SK-N-SH (cell line): ENCODE measurements at regions not wholly inside any gene's neighbourhood (a gene's known extent, or its start where the extent isn't known, plus 50 kb on each side); places are given as distances from the start of the nearest gene placed in this dataset.

Source experiments
- CTCF ChIA-PET: fragments of 300-600, 350-600 bp; formaldehyde crosslinking; extraction: SDS; loops from one replicate; lab custom pipeline; 2021; lab: Yijun Ruan, JAX
- POLR2A ChIA-PET: fragments of 350-600 bp; sonication (Branson Sonifier 250); formaldehyde crosslinking; extraction: SDS; loops from one replicate; lab custom pipeline; 2020; ENCODE audit warnings: antibody characterized with exemption, inconsistent platforms; lab: Yijun Ruan, JAX
- DNase-seq: peaks from one replicate; pipeline ENCODE4 v3.0.0; 2012
- H2AFZ ChIP-seq: fragments of 200-600 bp; sonication (generic); 2 replicates; pipeline ENCODE4 v1.8.1; 2016; ENCODE audit warnings: antibody characterized with exemption, mild to moderate bottlenecking, low read depth
- H3F3A ChIP-seq: fragments of 200-600 bp; sonication (generic); replicated peaks from 2 replicates; pipeline ENCODE3; 2016; ENCODE audit warnings: antibody characterized with exemption, mild to moderate bottlenecking; ENCODE audit not compliant: insufficient read depth
- H3K27ac ChIP-seq, 2 experiments: fragments of 200-500 bp in 1 of 2; fragments of 200-600 bp in 1 of 2; sonication (Bioruptor generic) in 1 of 2; sonication (generic), shearing (Covaris generic) in 1 of 2; 2 replicates each; pipeline versions ENCODE4 v1.5.1 to v1.6.1; 2014 to 2016; ENCODE audit warnings: low read depth in 2 of 2, inconsistent platforms in 1 of 2, low read length in 1 of 2, mild to moderate bottlenecking in 1 of 2, mixed read lengths in 1 of 2
- H3K27me3 ChIP-seq: fragments of 200-600 bp; sonication (generic), shearing (Covaris generic); 2 replicates; pipeline ENCODE4 v1.6.1; 2016; ENCODE audit warnings: mixed run types; ENCODE audit not compliant: insufficient read depth
- H3K36me3 ChIP-seq, 2 experiments: fragments of 200-500 bp in 1 of 2; fragments of 200-600 bp in 1 of 2; sonication (Bioruptor generic) in 1 of 2; sonication (generic) in 1 of 2; replicated peaks in 1 of 2; 2 replicates each; pipeline versions ENCODE3 to v1.5.1; 2014 to 2016; ENCODE audit warnings: low read length in 1 of 2, mild to moderate bottlenecking in 1 of 2; ENCODE audit not compliant: insufficient read depth in 2 of 2, control insufficient read depth in 1 of 2
- H3K4me1 ChIP-seq, 2 experiments: fragments of 200-500 bp in 1 of 2; fragments of 200-600 bp in 1 of 2; sonication (Bioruptor generic) in 1 of 2; sonication (generic), shearing (Covaris generic) in 1 of 2; 2 replicates each; pipeline versions ENCODE4 v1.5.1 to v1.6.1; 2014 to 2016; ENCODE audit warnings: low read depth in 1 of 2, low read length in 1 of 2, mixed run types in 1 of 2; ENCODE audit not compliant: insufficient read depth in 2 of 2, control insufficient read depth in 1 of 2
- H3K4me2 ChIP-seq: fragments of 200-600 bp; sonication (generic), shearing (Covaris generic); 2 replicates; pipeline ENCODE4 v1.6.1; 2017; ENCODE audit warnings: mixed run types
- H3K4me3 ChIP-seq, 2 experiments: fragments of 200-500 bp in 1 of 2; fragments of 200-600 bp in 1 of 2; sonication (Bioruptor generic) in 1 of 2; sonication (generic), shearing (Covaris generic) in 1 of 2; 2 replicates each; pipeline versions ENCODE4 v1.5.1 to v1.8.1; 2014 to 2016; ENCODE audit warnings: low read depth in 2 of 2, inconsistent platforms in 1 of 2, low read length in 1 of 2, mild to moderate bottlenecking in 1 of 2, mixed read lengths in 1 of 2, moderate library complexity in 1 of 2
- H3K79me2 ChIP-seq: fragments of 200-600 bp; sonication (generic); 2 replicates; pipeline ENCODE4 v1.8.1; 2017; ENCODE audit warnings: mild to moderate bottlenecking; ENCODE audit not compliant: insufficient read depth
- H3K9ac ChIP-seq: fragments of 200-600 bp; sonication (generic); 2 replicates; pipeline ENCODE4 v1.6.1; 2017; ENCODE audit warnings: mixed run types
- H3K9me2 ChIP-seq: fragments of 200-600 bp; sonication (generic); 2 replicates; pipeline ENCODE4 v1.6.1; 2017; ENCODE audit warnings: mixed run types
- H3K9me3 ChIP-seq: fragments of 200-600 bp; sonication (generic); 2 replicates; pipeline ENCODE4 v1.6.1; 2017; ENCODE audit warnings: mixed run types, mild to moderate bottlenecking, moderate library complexity
- H4K20me1 ChIP-seq: fragments of 200-600 bp; sonication (generic); 2 replicates; pipeline ENCODE4 v1.6.1; 2017; ENCODE audit warnings: mild to moderate bottlenecking, mixed run types; ENCODE audit not compliant: insufficient read depth
- CTCF ChIP-seq: fragments of 200-600 bp; sonication (generic); IDR thresholded peaks from 2 replicates; pipeline ENCODE4 v1.6.1; 2017; ENCODE audit warnings: antibody characterized with exemption, mild to moderate bottlenecking, moderate library complexity
- ELF1 ChIP-seq: IDR thresholded peaks from 2 replicates; pipeline ENCODE4 v1.4.0; 2012
- EP300 ChIP-seq, 2 experiments: IDR thresholded peaks; 2 replicates each; pipeline versions ENCODE4 v1.4.0 to v1.6.1; 2012; ENCODE audit warnings: borderline replicate concordance in 1 of 2, low read depth in 1 of 2, low read length in 1 of 2
- EZH2phosphoT487 ChIP-seq: fragments of 200-600 bp; sonication (generic); IDR thresholded peaks from 2 replicates; pipeline ENCODE4 v1.6.1; 2017; ENCODE audit warnings: low read depth, mixed run types, mild to moderate bottlenecking, antibody characterized with exemption, moderate library complexity, borderline replicate concordance
- FOSL2 ChIP-seq: IDR thresholded peaks from 2 replicates; pipeline ENCODE4 v1.4.0; 2012; ENCODE audit warnings: low read depth, mild to moderate bottlenecking, moderate library complexity, borderline replicate concordance
- FOXM1 ChIP-seq: IDR thresholded peaks from 2 replicates; pipeline ENCODE4 v1.4.0; 2012; ENCODE audit warnings: low read depth, mild to moderate bottlenecking
- GABPA ChIP-seq: IDR thresholded peaks from 2 replicates; pipeline ENCODE4 v1.4.0; 2012; ENCODE audit warnings: low read depth, mild to moderate bottlenecking
- MAX ChIP-seq: IDR thresholded peaks from 2 replicates; pipeline ENCODE4 v1.4.0; 2012; ENCODE audit warnings: low read depth
- MEF2A ChIP-seq: IDR thresholded peaks from 2 replicates; pipeline ENCODE4 v1.4.0; 2012; ENCODE audit warnings: low read depth, borderline replicate concordance
- MXI1 ChIP-seq: IDR thresholded peaks from 2 replicates; pipeline ENCODE4 v1.6.1; 2012; ENCODE audit warnings: mild to moderate bottlenecking, low read depth, low read length, improper control_type of control experiment
- NFIC ChIP-seq: IDR thresholded peaks from 2 replicates; pipeline ENCODE4 v1.4.0; 2012; ENCODE audit warnings: borderline replicate concordance
- PBX3 ChIP-seq: IDR thresholded peaks from 2 replicates; pipeline ENCODE4; 2012
- POLR2AphosphoS5 ChIP-seq: IDR thresholded peaks from 2 replicates; pipeline ENCODE4 v1.6.1; 2012; ENCODE audit warnings: low read depth, low read length
- RCOR1 ChIP-seq: fragments of 150-350 bp; IDR thresholded peaks from 2 replicates; pipeline ENCODE4 v1.6.1; 2017; ENCODE audit warnings: antibody characterized with exemption, low read length
- RFX5 ChIP-seq: IDR thresholded peaks from 2 replicates; pipeline ENCODE4 v1.6.1; 2012; ENCODE audit warnings: mild to moderate bottlenecking, improper control_type of control experiment, low read length
- RXRA ChIP-seq: IDR thresholded peaks from 2 replicates; pipeline ENCODE4 v1.4.0; 2012; ENCODE audit warnings: low read depth, mild to moderate bottlenecking, borderline replicate concordance
- SIN3A ChIP-seq: IDR thresholded peaks from 2 replicates; pipeline ENCODE4 v1.6.1; 2012; ENCODE audit warnings: low read depth, mild to moderate bottlenecking, low read length, moderate library complexity, borderline replicate concordance
- SMC3 ChIP-seq: IDR thresholded peaks from 2 replicates; pipeline ENCODE4 v1.6.1; 2012; ENCODE audit warnings: low read depth, low read length, improper control_type of control experiment
- TAF1 ChIP-seq: IDR thresholded peaks from 2 replicates; pipeline ENCODE4 v1.6.1; 2012; ENCODE audit warnings: low read depth, mild to moderate bottlenecking, low read length, moderate library complexity, borderline replicate concordance
- TCF12 ChIP-seq: IDR thresholded peaks from 2 replicates; pipeline ENCODE4 v1.4.0; 2012
- USF2 ChIP-seq: fragments of 150-350 bp; IDR thresholded peaks from 2 replicates; pipeline ENCODE4 v1.6.1; 2017; ENCODE audit warnings: antibody characterized with exemption, low read length, low read depth, borderline replicate concordance
- YY1 ChIP-seq: IDR thresholded peaks from 2 replicates; pipeline ENCODE4 v1.4.0; 2012; ENCODE audit warnings: low read depth, mild to moderate bottlenecking
- ZBTB33 ChIP-seq: IDR thresholded peaks from 2 replicates; pipeline ENCODE4 v1.4.0; 2012; ENCODE audit warnings: low read depth, borderline replicate concordance
- WGBS: methylation state at CpG from one replicate; pipeline ENCODE4 v1.1.6; 2017; ENCODE audit warnings: low lambda C conversion rate; 5-methylcytosine and 5-hydroxymethylcytosine counted together
- TF ChIP-seq, protein P1 (sequence below): fragments of 150-350 bp; IDR thresholded peaks from 2 replicates; pipeline ENCODE4 v1.6.1; 2016; ENCODE audit warnings: mild to moderate bottlenecking, low read depth, low read length

DNA sequence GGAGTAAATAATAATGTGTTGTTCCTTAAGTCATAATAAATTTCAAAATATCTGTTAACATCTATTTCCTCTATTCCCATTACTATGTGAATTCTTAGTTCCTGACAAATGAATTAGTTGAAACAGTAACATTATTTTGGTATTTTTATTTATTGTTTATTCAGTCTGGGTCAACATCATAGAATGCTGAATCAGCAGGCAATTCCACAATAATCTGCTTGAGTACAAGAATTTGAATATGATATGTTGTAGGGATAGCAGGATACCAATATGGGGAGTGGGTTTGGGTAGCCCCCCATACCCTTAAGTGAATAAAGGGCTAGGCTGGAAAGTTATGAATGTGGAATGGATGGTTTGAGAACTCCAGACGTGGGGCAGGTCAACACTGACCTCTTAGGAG, 373.2 kb upstream of the CHD6 start (continued):
- TF ChIP-seq SMC3 (no peak), MEF2A (no peak), ELF1 (no peak), RFX5 (no peak), YY1 (no peak), SIN3A (no peak), TAF1 (no peak)
- TF ChIP-seq, all 33 proteins: peak for 0

DNA sequence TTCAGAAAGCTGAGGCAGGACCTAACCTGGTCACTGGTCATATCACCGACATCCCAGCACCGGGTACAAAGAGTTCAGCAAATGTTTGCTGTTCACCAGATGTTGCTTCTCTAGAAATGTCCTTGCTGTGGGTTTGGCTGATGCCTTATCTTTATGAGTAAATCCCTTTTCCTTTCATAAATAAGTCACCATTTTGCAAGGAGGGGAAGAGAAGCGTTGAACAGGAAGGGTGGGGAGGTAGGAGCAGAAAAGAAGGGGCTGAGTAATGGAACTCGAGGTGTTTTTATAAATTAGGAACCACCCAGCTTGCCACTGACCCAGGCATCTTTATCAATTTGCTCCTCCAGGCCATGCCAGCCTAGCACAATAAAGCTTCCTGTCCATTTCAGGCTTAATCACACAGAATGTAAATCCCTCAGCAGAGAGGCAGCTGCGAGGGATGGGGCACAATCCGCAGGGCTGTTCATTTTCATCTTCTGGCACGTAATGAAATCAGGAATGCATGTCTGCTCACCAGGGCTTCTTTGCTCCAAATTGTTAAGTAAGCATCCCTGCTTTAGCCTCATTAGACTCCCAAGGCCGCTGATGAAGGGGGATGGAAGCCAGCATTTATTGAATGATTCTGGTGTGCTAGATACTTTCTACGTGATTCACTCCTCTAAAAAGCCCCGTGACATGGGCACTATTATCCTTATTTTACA, 371.9 kb upstream of the CHD6 start:
- 2% methylated on average over 10 of the region's 10 CpGs for WGBS
- Histone ChIP-seq H3K4me3 (no peak overlapping the region; a peak in 1 of 4 replicates), H3F3A (no peaks in the 10 kb centered on the region), H3K79me2 (no peaks in the 10 kb centered on the region), H3K4me2 (no peak overlapping the region), H2AFZ (no peak overlapping the region), H4K20me1 (no peaks in the 10 kb centered on the region), H3K4me1 (peaks cover 0 to 14% of the 10 kb centered on the region in 2 experiments; a peak in 2 of 4 replicates), H3K27ac (peak overlapping the region in 1 of 2 experiments; percentile 93; a peak in 2 of 4 replicates), H3K9me3 (0 out of 2 replicates have a peak, but pooled peaks cover 3% of the 10 kb centered on the region), H3K36me3 (no peaks in the 10 kb centered on the region), H3K9me2 (no peaks in the 10 kb centered on the region), H3K27me3 (no peaks in the 10 kb centered on the region), H3K9ac (no peak overlapping the region)
- CTCF ChIA-PET = interaction anchor here (0.6 to 1.6 kb wide), 3 partner anchors 10 to 58 kb away, joined by 3 read pairs; no protein-coding TSS in a partner anchor
- POLR2A ChIA-PET = no interaction called here
- peak; percentile 68 for DNase-seq
- TF ChIP-seq SIN3A = no peak
- TF ChIP-seq USF2 = no peak
- TF ChIP-seq RFX5 = no peak
- TF ChIP-seq EZH2phosphoT487 = no peak
- peak; percentile 98 for TF ChIP-seq RCOR1
- TF ChIP-seq MXI1 = peak; percentile 47; the same call in 1 of the 2 replicates
- TF ChIP-seq, protein P1, sequence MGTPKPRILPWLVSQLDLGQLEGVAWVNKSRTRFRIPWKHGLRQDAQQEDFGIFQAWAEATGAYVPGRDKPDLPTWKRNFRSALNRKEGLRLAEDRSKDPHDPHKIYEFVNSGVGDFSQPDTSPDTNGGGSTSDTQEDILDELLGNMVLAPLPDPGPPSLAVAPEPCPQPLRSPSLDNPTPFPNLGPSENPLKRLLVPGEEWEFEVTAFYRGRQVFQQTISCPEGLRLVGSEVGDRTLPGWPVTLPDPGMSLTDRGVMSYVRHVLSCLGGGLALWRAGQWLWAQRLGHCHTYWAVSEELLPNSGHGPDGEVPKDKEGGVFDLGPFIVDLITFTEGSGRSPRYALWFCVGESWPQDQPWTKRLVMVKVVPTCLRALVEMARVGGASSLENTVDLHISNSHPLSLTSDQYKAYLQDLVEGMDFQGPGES = no peak
- TF ChIP-seq NFIC = no peak
- TF ChIP-seq PBX3 = no peak
- TF ChIP-seq ZBTB33 = no peak
- no peak for TF ChIP-seq CTCF
- TF ChIP-seq TCF12 = peak; percentile 47; the same call in 1 of the 2 replicates
- TF ChIP-seq POLR2AphosphoS5 = 0 out of 2 replicates have a peak, but pooled peaks have one; percentile 30
- TF ChIP-seq EP300 (IDR thresholded peaks at IDR 0.05; ENCODE audit: borderline replicate concordance in 1 of 2, low read depth in 1 of 2, low read length in 1 of 2) = peak in 1 of 2 experiments; percentile 95; a peak in 2 of 4 replicates
- TF ChIP-seq TAF1 = no peak
- no peak for TF ChIP-seq FOSL2
- TF ChIP-seq RXRA = no peak
- TF ChIP-seq GABPA = no peak
- no peak for TF ChIP-seq FOXM1
- no peak for TF ChIP-seq MAX
